ENCODE measurements at regions not wholly inside any gene's neighbourhood (a gene's known extent, or its start where the extent isn't known, plus 50 kb on each side); places are given as distances from the start of the nearest gene placed in this dataset.
"Not testable (repeated sequence)": the region's sequence is repeated elsewhere in the genome, so short reads cannot be mapped to it uniquely, and the experiment has no call there.

DNA sequence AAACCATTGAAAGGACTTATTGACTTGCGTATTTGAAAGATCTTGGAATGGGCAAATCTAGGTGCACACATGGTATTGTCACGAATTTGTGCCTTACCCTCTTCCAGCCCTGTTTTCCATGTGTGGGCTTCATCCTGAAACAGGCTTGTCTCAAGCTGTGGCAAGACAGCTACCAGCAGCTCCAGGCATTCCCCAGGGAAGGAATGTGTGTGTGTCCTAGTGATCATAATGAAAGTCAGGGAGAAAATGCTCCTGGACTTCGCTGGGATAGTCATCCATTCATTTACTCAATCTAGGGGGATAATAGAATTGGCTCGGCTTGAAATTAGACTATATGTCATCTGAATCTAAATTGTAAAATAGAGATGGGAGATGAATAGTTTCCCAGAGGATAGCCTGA is 676.2 kb downstream of the CBLN4 start:
- H3K36me3 Mint-ChIP-seq (ENCODE audit: unreplicated experiment) = no peaks in the 10 kb centered on the region
- no peak overlapping the region for H3K4me3 Mint-ChIP-seq (ENCODE audit: unreplicated experiment)
- H3K27ac Mint-ChIP-seq (ENCODE audit: unreplicated experiment) = no peak overlapping the region

DNA sequence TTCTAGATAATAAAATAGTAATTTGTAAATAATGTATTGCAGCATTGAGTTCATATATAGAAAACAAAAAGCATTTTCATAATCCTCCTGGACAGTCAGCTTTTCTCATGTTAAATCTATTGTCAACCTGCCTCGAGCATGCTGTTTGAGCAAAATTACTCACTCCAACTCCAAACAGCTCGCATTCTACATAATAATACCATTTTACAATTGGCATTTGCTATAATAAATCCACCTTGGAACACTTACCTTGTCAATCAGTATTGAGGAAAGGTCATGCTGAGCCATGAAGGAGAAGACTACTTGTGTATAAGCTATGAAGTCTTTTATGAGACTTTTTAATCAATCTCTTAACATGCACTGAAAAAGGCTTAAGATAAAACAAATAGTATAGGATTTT is 682.6 kb downstream of the CBLN4 start:
- Mint-ChIP-seq H3K27ac (ENCODE audit: unreplicated experiment) (no peak overlapping the region), H3K4me3 (ENCODE audit: unreplicated experiment) (no peak overlapping the region), H3K9me3 (ENCODE audit: unreplicated experiment) (no peaks in the 10 kb centered on the region), H3K36me3 (ENCODE audit: unreplicated experiment) (no peaks in the 10 kb centered on the region), H3K27me3 (ENCODE audit: unreplicated experiment) (no peaks in the 10 kb centered on the region), H3K4me1 (ENCODE audit: low read depth, unreplicated experiment) (no peaks in the 10 kb centered on the region)
- DNase-seq = no peak
- no peak for TF ChIP-seq CTCF (IDR thresholded peaks at IDR 0.05; ENCODE audit: partially characterized antibody, unreplicated experiment)

More for the DNA sequence above, 676.2 kb downstream of the CBLN4 start:
- no peak for TF ChIP-seq CTCF (IDR thresholded peaks at IDR 0.05; ENCODE audit: partially characterized antibody, unreplicated experiment)
- Mint-ChIP-seq H3K27me3 (ENCODE audit: unreplicated experiment) (no peaks in the 10 kb centered on the region), H3K4me1 (ENCODE audit: low read depth, unreplicated experiment) (no peaks in the 10 kb centered on the region), H3K9me3 (ENCODE audit: unreplicated experiment) (peaks cover 1% of the 10 kb centered on the region)
- peak; percentile 27 for DNase-seq

- Mint-ChIP-seq H3K27me3 (ENCODE audit: unreplicated experiment) (no peaks in the 10 kb centered on the region), H3K27ac (ENCODE audit: unreplicated experiment) (no peak overlapping the region), H3K4me1 (ENCODE audit: low read depth, unreplicated experiment) (no peaks in the 10 kb centered on the region), H3K36me3 (ENCODE audit: unreplicated experiment) (no peaks in the 10 kb centered on the region), H3K4me3 (ENCODE audit: unreplicated experiment) (no peak overlapping the region), H3K9me3 (ENCODE audit: unreplicated experiment) (no peaks in the 10 kb centered on the region)
- no peak for DNase-seq
- TF ChIP-seq CTCF (IDR thresholded peaks at IDR 0.05; ENCODE audit: partially characterized antibody, unreplicated experiment) = no peak
These were observed 688.6 kb downstream of the CBLN4 start for GRCh38 chr20:55316753-55317152.

DNA sequence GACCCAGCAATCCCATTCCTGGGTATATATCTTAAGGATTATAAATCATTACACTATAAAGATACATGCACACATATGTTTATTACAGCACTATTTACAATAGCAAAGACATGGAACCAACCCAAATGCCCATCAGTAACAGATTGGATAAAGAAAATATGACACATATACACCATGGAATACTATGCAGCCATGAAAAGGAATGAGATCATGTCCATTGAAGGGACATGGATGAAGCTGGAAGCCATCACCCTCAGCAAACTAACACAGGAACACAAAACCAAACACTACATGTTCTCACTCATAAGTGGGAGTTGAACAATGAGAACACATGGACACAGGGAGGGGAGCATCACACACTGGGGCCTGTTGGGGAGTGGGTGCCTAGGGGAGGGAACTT is 694.5 kb downstream of the CBLN4 start:
- H3K27ac Mint-ChIP-seq (ENCODE audit: unreplicated experiment); H3K27me3 Mint-ChIP-seq (ENCODE audit: unreplicated experiment); DNase-seq; H3K36me3 Mint-ChIP-seq (ENCODE audit: unreplicated experiment); H3K9me3 Mint-ChIP-seq (ENCODE audit: unreplicated experiment); H3K4me1 Mint-ChIP-seq (ENCODE audit: low read depth, unreplicated experiment); H3K4me3 Mint-ChIP-seq (ENCODE audit: unreplicated experiment): not testable (repeated sequence)

DNA sequence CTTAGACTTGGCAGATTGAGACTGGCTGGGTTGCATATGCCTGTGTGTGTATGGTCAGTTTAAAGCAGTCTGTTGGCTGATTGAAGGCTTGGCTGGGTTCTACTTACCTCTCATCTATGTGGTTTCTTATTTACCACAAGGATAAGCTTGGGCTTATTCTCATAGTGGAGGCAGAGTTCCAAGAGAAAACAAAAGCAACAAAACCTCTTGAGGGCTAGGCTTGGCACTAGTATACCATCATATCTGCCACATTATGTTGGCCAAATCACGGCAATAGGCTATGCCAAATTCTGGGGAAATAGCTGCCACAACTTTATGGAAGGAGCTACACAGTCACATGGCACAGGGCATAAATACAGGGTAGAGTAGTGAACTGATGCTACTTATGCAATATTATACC is 714.1 kb downstream of the CBLN4 start:
- no peak for DNase-seq
- no peak overlapping the region for H3K4me3 Mint-ChIP-seq (ENCODE audit: unreplicated experiment)
- TF ChIP-seq CTCF (IDR thresholded peaks at IDR 0.05; ENCODE audit: partially characterized antibody, unreplicated experiment) = no peak
- H3K36me3 Mint-ChIP-seq (ENCODE audit: unreplicated experiment) = no peaks in the 10 kb centered on the region
- no peaks in the 10 kb centered on the region for H3K9me3 Mint-ChIP-seq (ENCODE audit: unreplicated experiment)
- H3K4me1 Mint-ChIP-seq (ENCODE audit: low read depth, unreplicated experiment) = no peaks in the 10 kb centered on the region
- H3K27me3 Mint-ChIP-seq (ENCODE audit: unreplicated experiment) = no peaks in the 10 kb centered on the region
- H3K27ac Mint-ChIP-seq (ENCODE audit: unreplicated experiment) = no peak overlapping the region

GRCh38 chr20:55283889-55284288 is 721.4 kb downstream of the CBLN4 start:
- DNase-seq = no peak
- no peak overlapping the region for H3K27ac Mint-ChIP-seq (ENCODE audit: unreplicated experiment)
- H3K4me1 Mint-ChIP-seq (ENCODE audit: low read depth, unreplicated experiment) = no peaks in the 10 kb centered on the region
- no peaks in the 10 kb centered on the region for H3K9me3 Mint-ChIP-seq (ENCODE audit: unreplicated experiment)
- no peak for TF ChIP-seq CTCF (IDR thresholded peaks at IDR 0.05; ENCODE audit: partially characterized antibody, unreplicated experiment)
- H3K4me3 Mint-ChIP-seq (ENCODE audit: unreplicated experiment) = no peak overlapping the region
- peaks cover 4% of the 10 kb centered on the region for H3K27me3 Mint-ChIP-seq (ENCODE audit: unreplicated experiment)
- H3K36me3 Mint-ChIP-seq (ENCODE audit: unreplicated experiment) = no peaks in the 10 kb centered on the region

Data from glutamatergic neuron (in vitro differentiated cells).